Colonic mucosa (tissue), 4 donors: ENCODE measurements at regions not wholly inside any gene's neighbourhood (a gene's known extent, or its start where the extent isn't known, plus 50 kb on each side); places are given as distances from the start of the nearest gene placed in this dataset.

ENCODE experiments used
- DNase-seq: peaks from one replicate; pipeline ENCODE4 v3.0.0-alpha.2; 2020
- H3K27ac ChIP-seq: fragments of 200-600 bp; one replicate; pipeline ENCODE4 v1.8.0; 2021
- H3K27me3 ChIP-seq: fragments of 200-600 bp; one replicate; pipeline ENCODE4 v1.8.0; 2021
- H3K36me3 ChIP-seq: fragments of 200-600 bp; one replicate; pipeline ENCODE4 v1.8.0; 2021
- H3K4me1 ChIP-seq: fragments of 200-600 bp; one replicate; pipeline ENCODE4 v1.8.0; 2021; ENCODE audit warnings: mild to moderate bottlenecking
- H3K4me3 ChIP-seq: fragments of 200-600 bp; one replicate; pipeline ENCODE4 v1.8.0; 2021
- H3K9ac ChIP-seq, 2 donors: one replicate each; pipeline ENCODE4 v1.7.0; 2013; ENCODE audit warnings: control low read depth in 2 of 2, low read depth in 2 of 2, low read length in 2 of 2
- H3K9me3 ChIP-seq: fragments of 200-600 bp; one replicate; pipeline ENCODE4 v1.8.0; 2021
- intact Hi-C: fragments of 100-400 bp; cut with DNase I; formaldehyde crosslinking; loops from one replicate; pipeline ENCODE4 v1.14.1; 2022
- TF ChIP-seq, protein P1 (sequence below): fragments of 200-600 bp; IDR thresholded peaks from one replicate; pipeline ENCODE4 v1.8.0; 2022; ENCODE audit warnings: antibody characterized with exemption, mild to moderate bottlenecking
- donor health status: healthy.
- donor health status: DM: no; HTN: no; CAD: no.
- donor health status: DM: no; HTN: no; CAD: no.

DNA sequence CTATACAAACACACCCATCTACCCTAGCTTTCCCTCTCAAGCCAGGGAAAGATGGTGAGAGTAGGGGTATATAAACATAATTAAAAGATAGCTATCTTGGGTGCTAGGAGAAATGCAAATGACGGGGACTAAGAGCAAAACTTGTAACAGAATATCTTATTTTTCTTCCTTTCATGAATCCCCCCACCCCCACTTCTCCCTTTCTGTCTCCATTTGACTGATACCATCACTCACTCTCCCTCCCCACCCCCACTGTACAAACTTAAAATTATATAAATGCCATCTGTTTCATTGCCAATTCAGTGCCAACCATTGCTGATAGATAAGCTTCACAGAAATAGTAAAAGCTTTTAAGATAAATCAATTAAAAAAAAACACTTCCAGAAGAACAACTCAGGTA is 268.6 kb downstream of the SLC6A15 start:
- Histone ChIP-seq H3K27me3 (no peaks in the 10 kb centered on the region), H3K9me3 (no peaks in the 10 kb centered on the region), H3K9ac (no peak overlapping the region), H3K4me1 (no peaks in the 10 kb centered on the region), H3K4me3 (no peak overlapping the region), H3K36me3 (no peaks in the 10 kb centered on the region), H3K27ac (no peak overlapping the region)
- TF ChIP-seq, protein P1, sequence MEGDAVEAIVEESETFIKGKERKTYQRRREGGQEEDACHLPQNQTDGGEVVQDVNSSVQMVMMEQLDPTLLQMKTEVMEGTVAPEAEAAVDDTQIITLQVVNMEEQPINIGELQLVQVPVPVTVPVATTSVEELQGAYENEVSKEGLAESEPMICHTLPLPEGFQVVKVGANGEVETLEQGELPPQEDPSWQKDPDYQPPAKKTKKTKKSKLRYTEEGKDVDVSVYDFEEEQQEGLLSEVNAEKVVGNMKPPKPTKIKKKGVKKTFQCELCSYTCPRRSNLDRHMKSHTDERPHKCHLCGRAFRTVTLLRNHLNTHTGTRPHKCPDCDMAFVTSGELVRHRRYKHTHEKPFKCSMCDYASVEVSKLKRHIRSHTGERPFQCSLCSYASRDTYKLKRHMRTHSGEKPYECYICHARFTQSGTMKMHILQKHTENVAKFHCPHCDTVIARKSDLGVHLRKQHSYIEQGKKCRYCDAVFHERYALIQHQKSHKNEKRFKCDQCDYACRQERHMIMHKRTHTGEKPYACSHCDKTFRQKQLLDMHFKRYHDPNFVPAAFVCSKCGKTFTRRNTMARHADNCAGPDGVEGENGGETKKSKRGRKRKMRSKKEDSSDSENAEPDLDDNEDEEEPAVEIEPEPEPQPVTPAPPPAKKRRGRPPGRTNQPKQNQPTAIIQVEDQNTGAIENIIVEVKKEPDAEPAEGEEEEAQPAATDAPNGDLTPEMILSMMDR = no peak
- intact Hi-C loops = no loop called here
- no peak for DNase-seq

DNA sequence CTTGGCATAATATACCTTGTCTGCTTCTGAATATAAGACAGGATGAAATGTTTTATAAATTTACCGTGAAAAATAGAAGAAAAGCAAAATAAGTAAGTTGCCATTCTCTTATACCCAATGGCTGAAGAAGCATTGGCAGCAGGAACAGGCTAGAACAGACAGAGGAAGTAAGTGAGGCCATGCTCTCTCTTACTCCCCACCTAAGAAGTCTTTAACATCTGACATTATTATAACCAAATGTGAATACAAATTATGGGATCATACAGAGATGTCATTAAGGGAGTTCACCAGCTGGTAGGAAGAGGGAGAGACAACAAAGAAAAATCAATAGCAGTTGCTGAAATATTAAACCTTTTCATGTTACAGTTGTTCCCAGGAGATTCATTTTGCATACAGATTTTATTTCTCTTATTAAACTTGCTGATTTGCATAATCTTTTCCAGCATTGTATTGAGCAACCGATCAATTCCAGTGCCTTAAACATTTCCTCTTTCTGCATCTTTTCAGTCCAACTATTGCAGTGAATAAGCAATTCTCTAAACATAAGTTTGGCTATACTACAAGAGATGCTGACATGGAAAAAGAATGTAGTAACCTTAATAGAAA is 270.6 kb downstream of the SLC6A15 start:
- Histone ChIP-seq H3K4me1 (no peaks in the 10 kb centered on the region), H3K27me3 (no peaks in the 10 kb centered on the region), H3K9ac (no peak overlapping the region), H3K27ac (no peak overlapping the region), H3K9me3 (no peaks in the 10 kb centered on the region), H3K36me3 (no peaks in the 10 kb centered on the region), H3K4me3 (no peak overlapping the region)
- intact Hi-C loops = no loop called here
- TF ChIP-seq, protein P1 = no peak
- no peak for DNase-seq

DNA sequence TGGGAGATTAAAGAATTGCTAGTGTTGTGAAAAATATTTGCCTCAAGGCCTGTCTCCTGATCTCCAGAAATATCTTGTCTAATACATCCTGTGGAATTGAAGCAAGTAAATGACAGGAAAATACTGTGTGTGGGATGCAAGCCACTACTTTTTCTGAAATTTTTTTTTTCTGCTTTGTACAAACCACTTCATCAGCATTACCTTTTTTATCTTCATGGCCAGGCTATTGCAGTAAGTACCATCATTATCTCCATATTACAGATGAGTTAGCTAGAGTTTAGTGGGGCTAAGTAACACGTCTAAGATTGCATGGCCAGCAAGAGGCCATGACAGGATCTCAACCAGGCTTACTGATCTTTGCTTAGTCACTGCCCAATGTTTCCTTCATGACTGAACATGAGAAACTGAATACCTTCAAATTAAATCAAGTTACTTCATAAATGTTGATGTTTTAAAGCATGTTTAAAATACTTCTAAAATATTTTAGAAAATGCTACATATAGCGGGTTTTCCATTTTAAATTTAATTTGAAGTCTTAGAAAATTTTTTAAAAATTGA is 273.7 kb downstream of the SLC6A15 start:
- no peak overlapping the region for H3K4me3 ChIP-seq
- H3K9me3 ChIP-seq = no peaks in the 10 kb centered on the region
- no peaks in the 10 kb centered on the region for H3K36me3 ChIP-seq

DNA sequence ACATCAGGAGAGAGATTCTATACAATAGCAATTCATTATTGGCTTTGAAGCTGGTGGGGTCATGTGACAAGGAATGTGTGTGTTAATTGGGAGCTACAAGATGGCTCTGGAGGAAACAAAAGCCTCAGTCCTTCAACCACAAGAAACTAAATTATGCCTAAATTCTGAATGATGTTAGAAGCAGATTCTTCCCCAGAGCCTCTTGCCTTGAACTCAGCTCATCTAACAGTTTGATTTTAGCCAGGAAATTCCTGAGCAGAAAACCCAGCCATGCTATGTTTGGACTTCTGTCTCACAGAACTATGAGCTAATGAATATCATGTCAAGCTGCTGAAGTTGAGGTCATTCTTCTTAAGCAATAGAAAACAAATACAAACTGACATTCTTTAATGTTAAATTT is 274.7 kb downstream of the SLC6A15 start:
- Histone ChIP-seq H3K4me1 (no peaks in the 10 kb centered on the region), H3K27me3 (no peaks in the 10 kb centered on the region), H3K36me3 (no peaks in the 10 kb centered on the region), H3K9ac (no peak overlapping the region), H3K4me3 (no peak overlapping the region), H3K27ac (no peak overlapping the region), H3K9me3 (no peaks in the 10 kb centered on the region)
- intact Hi-C loops = no loop called here
- TF ChIP-seq, protein P1 = no peak
- DNase-seq = no peak

More for the DNA sequence above, 273.7 kb downstream of the SLC6A15 start:
- TF ChIP-seq, protein P1 = no peak
- H3K27me3 ChIP-seq = no peaks in the 10 kb centered on the region
- H3K4me1 ChIP-seq = no peaks in the 10 kb centered on the region
- H3K27ac ChIP-seq = no peak overlapping the region
- no peak overlapping the region for H3K9ac ChIP-seq
- DNase-seq = no peak
- intact Hi-C loops = no loop called here

DNA sequence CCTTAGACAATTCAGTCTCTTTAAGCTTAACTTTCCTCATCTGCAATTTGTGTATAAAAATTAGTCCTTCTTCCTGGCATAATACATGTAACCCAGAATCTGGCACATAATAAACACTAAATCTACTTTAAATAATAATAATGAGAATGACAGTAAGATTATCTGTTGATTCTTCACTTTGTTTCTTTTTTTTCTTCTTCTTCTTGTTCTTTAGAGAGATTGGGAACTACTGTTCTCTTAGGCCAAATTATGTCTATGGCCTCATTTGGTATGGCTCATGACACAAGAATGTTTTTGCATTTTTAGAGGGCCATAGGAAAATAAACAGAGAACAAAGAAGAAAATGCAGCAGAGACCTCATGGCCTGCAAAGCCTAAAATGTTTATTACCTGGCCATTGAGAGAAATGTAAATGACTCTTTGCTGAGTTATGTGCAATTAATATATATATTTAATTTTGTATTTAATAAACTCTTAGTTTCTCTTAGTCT is 275.8 kb downstream of the SLC6A15 start:
- DNase-seq = no peak
- Histone ChIP-seq H3K4me1 (no peaks in the 10 kb centered on the region), H3K36me3 (no peaks in the 10 kb centered on the region), H3K9me3 (no peaks in the 10 kb centered on the region), H3K9ac (no peak overlapping the region), H3K4me3 (no peak overlapping the region), H3K27me3 (no peaks in the 10 kb centered on the region), H3K27ac (no peak overlapping the region)
- intact Hi-C loops = no loop called here
- TF ChIP-seq, protein P1 = no peak
